Right atrium auricular region (tissue), 2 donors: ENCODE measurements at regions not wholly inside any gene's neighbourhood (a gene's known extent, or its start where the extent isn't known, plus 50 kb on each side); places are given as distances from the start of the nearest gene placed in this dataset.
"Not testable (repeated sequence)": the region's sequence is repeated elsewhere in the genome, so short reads cannot be mapped to it uniquely, and the experiment has no call there.

Experiments
- DNase-seq: peaks from one replicate; pipeline ENCODE4 v3.0.0-alpha.2; 2019; ENCODE audit warnings: low spot score
- H3K27ac ChIP-seq, 2 donors: fragments of 200-600 bp; sonication (generic); 1 replicate in 1 of 2; 2 replicates in 1 of 2; pipeline ENCODE4 v1.5.1; 2016 to 2019
- H3K27me3 ChIP-seq, 2 donors: fragments of 200-600 bp; sonication (generic); one replicate each; pipeline versions ENCODE4 v1.5.1 to v1.6.0; 2017 to 2019
- H3K36me3 ChIP-seq: fragments of 200-600 bp; sonication (generic); one replicate; pipeline ENCODE4 v1.5.1; 2016
- H3K4me1 ChIP-seq, 2 donors: fragments of 200-600 bp; sonication (generic); one replicate each; pipeline versions ENCODE4 v1.5.1 to v1.6.0; 2017 to 2019
- H3K4me3 ChIP-seq, 2 donors: fragments of 200-600 bp; sonication (generic); 1 replicate in 1 of 2; 2 replicates in 1 of 2; pipeline ENCODE4 v1.5.1; 2017 to 2019; ENCODE audit warnings: mild to moderate bottlenecking in 1 of 2, moderate library complexity in 1 of 2
- H3K9me3 ChIP-seq, 2 donors: fragments of 200-600 bp; sonication (generic); one replicate each; pipeline ENCODE4 v1.5.1; 2019
- TF ChIP-seq, protein P1 (sequence below), 2 donors: fragments of 200-600 bp; sonication (generic); IDR thresholded peaks; one replicate each; pipeline ENCODE4 v1.5.1; 2019; ENCODE audit warnings: antibody characterized with exemption in 2 of 2

DNA sequence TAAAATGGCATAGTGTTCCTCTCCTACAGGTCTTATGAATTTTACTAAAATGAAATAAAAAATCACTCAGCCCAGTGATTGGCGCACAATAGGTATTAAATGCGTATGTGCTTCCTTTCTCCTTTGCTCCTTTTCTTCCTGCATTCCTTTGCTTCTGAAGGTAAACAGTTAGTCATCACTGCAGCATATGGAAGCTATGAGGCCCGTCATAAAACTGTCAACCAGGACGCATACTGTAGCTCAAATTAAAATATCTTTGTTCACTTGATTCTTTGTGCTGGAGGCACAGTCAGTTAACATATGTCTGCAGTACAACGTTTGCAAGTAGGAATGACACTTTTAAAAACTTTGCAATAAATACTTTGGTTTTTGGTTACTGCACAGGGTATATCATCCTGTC, 374.7 kb downstream of the TCERG1L start:
- Histone ChIP-seq H3K9me3 (no peaks in the 10 kb centered on the region), H3K27me3 (no peaks in the 10 kb centered on the region), H3K27ac (no peak overlapping the region), H3K36me3 (no peaks in the 10 kb centered on the region), H3K4me3 (no peak overlapping the region), H3K4me1 (peaks cover 0 to 10% of the 10 kb centered on the region in 2 donors)
- DNase-seq: no peak
- TF ChIP-seq, protein P1, sequence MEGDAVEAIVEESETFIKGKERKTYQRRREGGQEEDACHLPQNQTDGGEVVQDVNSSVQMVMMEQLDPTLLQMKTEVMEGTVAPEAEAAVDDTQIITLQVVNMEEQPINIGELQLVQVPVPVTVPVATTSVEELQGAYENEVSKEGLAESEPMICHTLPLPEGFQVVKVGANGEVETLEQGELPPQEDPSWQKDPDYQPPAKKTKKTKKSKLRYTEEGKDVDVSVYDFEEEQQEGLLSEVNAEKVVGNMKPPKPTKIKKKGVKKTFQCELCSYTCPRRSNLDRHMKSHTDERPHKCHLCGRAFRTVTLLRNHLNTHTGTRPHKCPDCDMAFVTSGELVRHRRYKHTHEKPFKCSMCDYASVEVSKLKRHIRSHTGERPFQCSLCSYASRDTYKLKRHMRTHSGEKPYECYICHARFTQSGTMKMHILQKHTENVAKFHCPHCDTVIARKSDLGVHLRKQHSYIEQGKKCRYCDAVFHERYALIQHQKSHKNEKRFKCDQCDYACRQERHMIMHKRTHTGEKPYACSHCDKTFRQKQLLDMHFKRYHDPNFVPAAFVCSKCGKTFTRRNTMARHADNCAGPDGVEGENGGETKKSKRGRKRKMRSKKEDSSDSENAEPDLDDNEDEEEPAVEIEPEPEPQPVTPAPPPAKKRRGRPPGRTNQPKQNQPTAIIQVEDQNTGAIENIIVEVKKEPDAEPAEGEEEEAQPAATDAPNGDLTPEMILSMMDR (IDR thresholded peaks at IDR 0.05): no peak

- no peak for DNase-seq
- TF ChIP-seq, protein P1 (IDR thresholded peaks at IDR 0.05): no peak
- Histone ChIP-seq H3K36me3 (no peaks in the 10 kb centered on the region), H3K9me3 (no peaks in the 10 kb centered on the region), H3K27ac (no peak overlapping the region), H3K4me3 (no peak overlapping the region), H3K27me3 (no peaks in the 10 kb centered on the region), H3K4me1 (peaks cover 0 to 10% of the 10 kb centered on the region in 2 donors)
Observed at GRCh38 chr10:130938051-130938450, 373.5 kb downstream of the TCERG1L start.

DNA sequence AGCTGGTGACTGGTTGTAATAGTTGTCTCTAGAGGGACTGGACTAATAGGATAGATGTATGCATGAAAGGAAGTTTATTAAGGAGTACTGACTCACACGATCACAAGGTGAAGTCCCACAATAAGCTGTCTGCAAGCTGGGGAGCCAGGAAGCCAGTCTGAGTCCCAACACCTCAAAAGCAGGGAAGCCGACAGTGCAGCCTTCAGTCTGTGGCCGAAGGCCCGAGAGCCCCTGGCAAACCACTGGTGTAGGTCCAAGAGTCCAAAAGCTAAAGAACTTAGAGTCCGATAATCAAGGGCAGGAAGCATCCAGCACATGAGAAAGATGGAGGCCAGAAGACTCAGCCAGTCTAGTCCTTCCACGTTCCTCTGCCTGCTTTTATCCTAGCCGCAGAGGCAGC, 372.6 kb downstream of the TCERG1L start:
- H3K27me3 ChIP-seq: not testable (repeated sequence)

DNA sequence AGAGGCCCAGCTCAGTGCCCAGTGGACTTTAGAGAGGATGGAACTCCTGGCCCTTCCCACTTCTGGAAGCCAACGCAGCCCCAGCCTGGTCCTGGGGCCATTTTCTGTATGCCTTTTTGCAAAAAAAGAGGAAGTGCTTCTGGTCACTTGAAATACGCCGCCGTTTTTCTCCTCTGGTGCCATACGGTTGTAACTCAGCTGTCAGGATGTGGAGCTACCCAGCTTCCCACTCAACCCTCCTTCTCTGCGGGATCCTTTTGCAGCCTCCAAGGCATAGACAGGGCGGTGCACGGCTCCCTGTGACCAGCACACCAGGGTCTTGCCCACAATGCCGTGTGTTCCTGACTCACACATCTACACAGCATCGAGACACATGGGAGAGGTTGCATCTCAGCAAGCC, 369.6 kb downstream of the TCERG1L start:
- H3K27me3 ChIP-seq: no peaks in the 10 kb centered on the region
- no peaks in the 10 kb centered on the region for H3K36me3 ChIP-seq
- no peak overlapping the region for H3K4me3 ChIP-seq
- TF ChIP-seq, protein P1 (IDR thresholded peaks at IDR 0.05): no peak
- no peak for DNase-seq
- H3K4me1 ChIP-seq: no peaks in the 10 kb centered on the region
- no peaks in the 10 kb centered on the region for H3K9me3 ChIP-seq
- no peak overlapping the region for H3K27ac ChIP-seq

More for the DNA sequence above, 372.6 kb downstream of the TCERG1L start:
- H3K4me1 ChIP-seq: peaks cover 0 to 10% of the 10 kb centered on the region in 2 donors
- H3K4me3 ChIP-seq, H3K36me3 ChIP-seq, DNase-seq, H3K9me3 ChIP-seq, H3K27ac ChIP-seq: not testable (repeated sequence)

- Histone ChIP-seq H3K27ac (no peak overlapping the region), H3K27me3 (no peaks in the 10 kb centered on the region)
- DNase-seq: no peak
Observed at GRCh38 chr10:130952086-130952485, 359.4 kb downstream of the TCERG1L start.

DNA sequence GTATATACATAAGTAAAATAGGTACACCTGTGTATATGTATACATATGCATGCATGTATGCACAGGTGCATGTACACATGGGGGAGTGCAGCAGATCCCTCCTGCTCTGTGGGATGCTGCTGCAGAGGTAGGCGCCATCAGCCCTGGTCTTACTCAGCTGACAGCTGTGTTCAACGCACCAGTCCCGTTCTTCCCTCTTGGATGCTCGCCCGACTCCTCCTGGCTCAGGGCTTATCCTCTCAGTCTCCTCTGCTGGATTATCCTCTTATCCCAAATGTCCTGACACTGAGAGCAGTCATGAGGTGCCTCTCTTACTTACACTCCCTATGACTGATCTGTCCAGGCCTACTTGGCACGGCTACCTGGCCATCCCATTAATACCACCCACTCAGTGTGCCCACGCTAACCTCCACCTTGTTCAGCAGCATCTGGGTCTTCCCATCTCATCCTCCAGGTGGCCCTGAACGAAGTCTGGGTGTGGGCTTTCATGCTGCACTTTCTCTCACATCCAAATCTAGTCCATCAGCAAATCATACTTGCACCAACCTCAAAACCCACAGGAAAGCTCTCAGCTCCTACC, 357.1 kb downstream of the TCERG1L start:
- no peak overlapping the region for H3K27ac ChIP-seq
- no peaks in the 10 kb centered on the region for H3K27me3 ChIP-seq
- no peaks in the 10 kb centered on the region for H3K36me3 ChIP-seq
- no peak for DNase-seq
- H3K4me3 ChIP-seq: no peak overlapping the region
- no peaks in the 10 kb centered on the region for H3K9me3 ChIP-seq
- no peaks in the 10 kb centered on the region for H3K4me1 ChIP-seq
- TF ChIP-seq, protein P1 (IDR thresholded peaks at IDR 0.05): no peak

More at GRCh38 chr10:130952086-130952485, 359.4 kb downstream of the TCERG1L start:
- H3K9me3 ChIP-seq: no peaks in the 10 kb centered on the region
- TF ChIP-seq, protein P1 (IDR thresholded peaks at IDR 0.05): no peak
- no peaks in the 10 kb centered on the region for H3K4me1 ChIP-seq
- no peaks in the 10 kb centered on the region for H3K36me3 ChIP-seq
- H3K4me3 ChIP-seq: no peak overlapping the region
